HepG2 (cell line): ENCODE measurements at regions not wholly inside any gene's neighbourhood (a gene's known extent, or its start where the extent isn't known, plus 50 kb on each side); places are given as distances from the start of the nearest gene placed in this dataset.

Experiments used
- ATAC-seq: fragments of 200-7000 bp; cut with Tn5 transposase; 3 replicates; pipeline ENCODE4 v1.9.1; 2020; ENCODE audit warnings: mild to moderate bottlenecking, moderate library complexity
- BruUV-seq: library from RNA; stranded (reverse); fragments of 400-500 nt; replicated peaks from 2 replicates; lab custom pipeline; 2021; lab: Mats Ljungman, UMichigan
- CTCF ChIA-PET: fragments of 300-600 bp; formaldehyde crosslinking; extraction: SDS; loops from one replicate; lab custom pipeline; 2021; ENCODE audit warnings: low total read pairs, inconsistent platforms, low intra/inter-chr PET ratio; lab: Yijun Ruan, JAX
- POLR2A ChIA-PET: fragments of 350-600 bp; sonication (Branson Sonifier 250); formaldehyde crosslinking; loops from one replicate; lab custom pipeline; 2020; ENCODE audit warnings: antibody characterized with exemption, inconsistent platforms; lab: Yijun Ruan, JAX
- DNase-seq: peaks from one replicate; pipeline ENCODE4 v3.0.0-alpha.2; 2015; ENCODE audit warnings: low spot score
- FAIRE-seq: peaks from 3 replicates; lab custom pipeline; 2011; peaks lifted over from hg19 to GRCh38; lab: Jason Lieb, UNC
- H2AFZ ChIP-seq: one replicate; pipeline ENCODE4 v1.6.1; 2011; ENCODE audit warnings: low read length, inconsistent platforms
- H3K27ac ChIP-seq: fragments of 300-600 bp; 3 replicates; pipeline ENCODE4 v1.8.0; 2011; ENCODE audit warnings: mixed run types, mild to moderate bottlenecking, mixed read lengths, low read length, inconsistent platforms; ENCODE audit not compliant: insufficient read depth; ENCODE audit errors: extremely low read length
- H3K27me3 ChIP-seq, 2 experiments: fragments of 200-600 bp in 1 of 2; 2 replicates in 1 of 2; 3 replicates in 1 of 2; pipeline versions ENCODE4 v1.6.0 to v1.8.0; 2011; ENCODE audit warnings: low read length in 2 of 2, mild to moderate bottlenecking in 2 of 2, moderate library complexity in 2 of 2, inconsistent platforms in 1 of 2; ENCODE audit not compliant: insufficient read depth in 2 of 2, control insufficient read depth in 1 of 2
- H3K36me3 ChIP-seq, 2 experiments: fragments of 200-600 bp in 1 of 2; replicated peaks in 1 of 2; 2 replicates in 1 of 2; 3 replicates in 1 of 2; pipeline versions ENCODE4 v1.5.1 to v1.8.0; 2011; ENCODE audit warnings: low read length in 2 of 2, inconsistent platforms in 1 of 2; ENCODE audit not compliant: insufficient read depth in 2 of 2, control insufficient read depth in 1 of 2
- H3K4me1 ChIP-seq: 2 replicates; pipeline ENCODE4 v1.5.1; 2012; ENCODE audit warnings: low read length, inconsistent platforms; ENCODE audit not compliant: insufficient read depth
- H3K4me2 ChIP-seq: 2 replicates; pipeline ENCODE4 v1.6.0; 2011; ENCODE audit warnings: low read depth, low read length, inconsistent platforms
- H3K4me3 ChIP-seq, 3 experiments: fragments of 200-600 bp in 1 of 3; sonication (generic), shearing (Covaris generic) in 1 of 3; replicated peaks in 1 of 3; 2 replicates each; pipeline ENCODE4 v1.5.1; 2011 to 2016; ENCODE audit warnings: low read length in 3 of 3, inconsistent platforms in 2 of 3, low read depth in 2 of 3, mild to moderate bottlenecking in 2 of 3, control low read depth in 1 of 3, mixed read lengths in 1 of 3; ENCODE audit not compliant: insufficient read depth in 1 of 3
- H3K79me2 ChIP-seq: one replicate; pipeline ENCODE4 v1.6.1; 2011; ENCODE audit warnings: low read length, inconsistent platforms; ENCODE audit not compliant: insufficient read depth
- H3K9ac ChIP-seq: 2 replicates; pipeline ENCODE4 v1.6.0; 2011; ENCODE audit warnings: mild to moderate bottlenecking, low read depth, low read length, inconsistent platforms; ENCODE audit not compliant: insufficient read depth
- H3K9me3 ChIP-seq: 2 replicates; pipeline ENCODE4 v1.5.1; 2012; ENCODE audit warnings: mild to moderate bottlenecking, low read length
- H4K20me1 ChIP-seq: 2 replicates; pipeline ENCODE4 v1.6.0; 2011; ENCODE audit warnings: inconsistent platforms, mild to moderate bottlenecking, low read length, moderate library complexity; ENCODE audit not compliant: insufficient read depth
- FOSL2 ChIP-seq: sonication (generic); formaldehyde crosslinking; IDR thresholded peaks from 2 replicates; pipeline ENCODE4 v1.4.0; 2020; ENCODE audit warnings: missing genetic modification reagents
- KLF12 ChIP-seq: sonication (generic); formaldehyde crosslinking; IDR thresholded peaks from 2 replicates; pipeline ENCODE4 v1.4.0; 2020; ENCODE audit warnings: missing genetic modification reagents, borderline replicate concordance
- MATR3 ChIP-seq: sonication (generic); formaldehyde crosslinking; IDR thresholded peaks from 2 replicates; pipeline ENCODE4 v1.4.0; 2020; ENCODE audit warnings: missing genetic modification reagents
- MBD4 ChIP-seq: IDR thresholded peaks from 2 replicates; pipeline ENCODE4 v1.6.1; 2012; ENCODE audit warnings: low read length, inconsistent platforms, borderline replicate concordance
- NAIF1 ChIP-seq: sonication (generic); formaldehyde crosslinking; IDR thresholded peaks from 2 replicates; pipeline ENCODE4 v1.5.0; 2020; ENCODE audit warnings: mild to moderate bottlenecking, missing genetic modification reagents, borderline replicate concordance
- NFE2L1 ChIP-seq: sonication (generic); formaldehyde crosslinking; IDR thresholded peaks from 2 replicates; pipeline ENCODE4 v1.4.0; 2020; ENCODE audit warnings: missing genetic modification reagents, mild to moderate bottlenecking, borderline replicate concordance
- PPARG ChIP-seq: conservative IDR thresholded peaks from 2 replicates; pipeline ENCODE4 v1.6.1; 2016; ENCODE audit warnings: missing biosample characterization, missing genetic modification reagents
- RFX1 ChIP-seq: fragments of 450-650 bp; IDR thresholded peaks from 2 replicates; pipeline ENCODE4 v1.6.1; 2017
- RNF2 ChIP-seq: fragments of 450-650 bp; conservative IDR thresholded peaks from 2 replicates; pipeline ENCODE4 v1.6.1; 2016; ENCODE audit warnings: low read depth
- TRIM24 ChIP-seq: sonication (generic); formaldehyde crosslinking; IDR thresholded peaks from 2 replicates; pipeline ENCODE4 v1.8.0; 2022; ENCODE audit warnings: mild to moderate bottlenecking, missing genetic modification reagents
- ZBTB1 ChIP-seq: sonication (generic); formaldehyde crosslinking; IDR thresholded peaks from 2 replicates; pipeline ENCODE4 v1.4.0; 2020; ENCODE audit warnings: missing genetic modification reagents, borderline replicate concordance
- ZMYM3 ChIP-seq: sonication (generic); formaldehyde crosslinking; IDR thresholded peaks from 2 replicates; pipeline ENCODE4 v1.5.1; 2020; ENCODE audit warnings: mild to moderate bottlenecking, missing genetic modification reagents
- ZNF451 ChIP-seq: sonication (generic); formaldehyde crosslinking; IDR thresholded peaks from 2 replicates; pipeline ENCODE4 v1.5.0; 2020; ENCODE audit warnings: mild to moderate bottlenecking, missing genetic modification reagents
- ZNF549 ChIP-seq: sonication (generic); formaldehyde crosslinking; IDR thresholded peaks from 2 replicates; pipeline ENCODE4 v1.5.0; 2020; ENCODE audit warnings: missing genetic modification reagents
- ZNF616 ChIP-seq: sonication (generic); formaldehyde crosslinking; IDR thresholded peaks from 2 replicates; pipeline ENCODE4 v1.5.0; 2020; ENCODE audit warnings: low read depth, mild to moderate bottlenecking, missing genetic modification reagents
- whole genome bisulfite sequencing: methylation state at CpG from one replicate; pipeline ENCODE4 v1.1.6; 2017; ENCODE audit warnings: low lambda C conversion rate; 5-methylcytosine and 5-hydroxymethylcytosine counted together
- in situ Hi-C: cut with HindIII; loops from 2 replicates; pipeline ENCODE4 v1.10.0; 2017; ENCODE audit warnings: low pct_unique_long_range_greater_than_20kb; ENCODE audit not compliant: extremely low pct_ligation_motif_present
- intact Hi-C: fragments of 100-400 bp; cut with micrococcal nuclease; formaldehyde crosslinking; loops from one replicate; pipeline ENCODE4 v1.10.0; 2022; ENCODE audit not compliant: unreplicated experiment
- TF ChIP-seq, protein P1 (sequence below): sonication (generic); formaldehyde crosslinking; IDR thresholded peaks from 2 replicates; pipeline ENCODE4 v1.4.0; 2020; ENCODE audit warnings: mild to moderate bottlenecking, low read depth, missing genetic modification reagents
- TF ChIP-seq, protein P2 (sequence below): sonication (generic); formaldehyde crosslinking; IDR thresholded peaks from 2 replicates; pipeline ENCODE4 v1.8.0; 2022; ENCODE audit warnings: missing genetic modification reagents, low read depth, mild to moderate bottlenecking, borderline replicate concordance
- TF ChIP-seq, protein P3 (sequence below): IDR thresholded peaks from 2 replicates; pipeline ENCODE4 v1.6.1; 2016; ENCODE audit warnings: low read depth, borderline replicate concordance

DNA sequence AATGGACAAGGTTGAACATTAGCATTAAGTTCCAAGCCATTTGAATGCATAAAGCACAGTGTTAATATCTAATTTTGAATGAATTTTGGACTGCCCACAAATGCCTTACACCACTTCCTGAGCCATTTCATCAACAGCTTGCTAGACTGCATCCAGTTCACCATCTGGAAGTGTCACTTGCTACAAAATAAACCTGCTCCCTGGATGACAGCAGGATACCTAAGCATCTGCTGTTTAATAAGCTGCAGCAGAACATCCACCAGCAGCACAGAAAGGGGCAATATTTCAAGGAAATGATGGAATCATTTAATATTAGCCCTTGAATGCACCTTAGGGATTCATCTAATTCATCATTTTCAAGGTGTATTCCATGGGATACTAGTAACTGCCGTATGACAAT is 76.6 kb upstream of the PCDH9 start:
- TF ChIP-seq KLF12 (CRISPR knock-in tag) = no peak
- no peak for TF ChIP-seq NFE2L1 (CRISPR knock-in tag)
- no peak for TF ChIP-seq ZMYM3 (CRISPR knock-in tag)
- no peak for TF ChIP-seq RNF2
- TF ChIP-seq ZBTB1 (CRISPR knock-in tag) = no peak
- TF ChIP-seq RFX1 = no peak
- TF ChIP-seq PPARG (CRISPR knock-in tag) = no peak
- TF ChIP-seq ZNF616 (CRISPR knock-in tag) = no peak
- TF ChIP-seq, protein P1, sequence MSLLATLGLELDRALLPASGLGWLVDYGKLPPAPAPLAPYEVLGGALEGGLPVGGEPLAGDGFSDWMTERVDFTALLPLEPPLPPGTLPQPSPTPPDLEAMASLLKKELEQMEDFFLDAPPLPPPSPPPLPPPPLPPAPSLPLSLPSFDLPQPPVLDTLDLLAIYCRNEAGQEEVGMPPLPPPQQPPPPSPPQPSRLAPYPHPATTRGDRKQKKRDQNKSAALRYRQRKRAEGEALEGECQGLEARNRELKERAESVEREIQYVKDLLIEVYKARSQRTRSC (CRISPR knock-in tag) = no peak
- TF ChIP-seq FOSL2 (CRISPR knock-in tag) = no peak
- no peak for TF ChIP-seq NAIF1 (CRISPR knock-in tag)
- TF ChIP-seq MBD4 = no peak
- no peak for TF ChIP-seq MATR3
- TF ChIP-seq, protein P2, sequence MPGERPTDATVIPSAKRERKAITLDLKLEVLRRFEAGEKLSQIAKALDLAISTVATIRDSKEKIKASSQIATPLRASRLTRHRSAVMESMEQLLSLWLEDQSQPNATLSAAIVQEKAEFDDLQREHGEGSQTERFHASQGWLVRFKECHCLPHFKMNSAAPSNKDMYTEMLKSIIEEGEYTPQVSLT (CRISPR knock-in tag) = no peak
- TF ChIP-seq, protein P3, sequence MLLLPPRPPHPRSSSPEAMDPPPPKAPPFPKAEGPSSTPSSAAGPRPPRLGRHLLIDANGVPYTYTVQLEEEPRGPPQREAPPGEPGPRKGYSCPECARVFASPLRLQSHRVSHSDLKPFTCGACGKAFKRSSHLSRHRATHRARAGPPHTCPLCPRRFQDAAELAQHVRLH (CRISPR knock-in tag) = no peak
- no peak for TF ChIP-seq ZNF451 (CRISPR knock-in tag)
- TF ChIP-seq ZNF549 (CRISPR knock-in tag) = no peak
- TF ChIP-seq TRIM24 (CRISPR knock-in tag) = no peak
- peak overlapping the region; percentile 27 for H2AFZ ChIP-seq
- H3K4me1 ChIP-seq = no peaks in the 10 kb centered on the region
- no peaks in the 10 kb centered on the region for H3K36me3 ChIP-seq
- H3K9ac ChIP-seq = no peak overlapping the region
- H3K27ac ChIP-seq = no peak overlapping the region
- H3K4me3 ChIP-seq = no peak overlapping the region
- no peaks in the 10 kb centered on the region for H3K9me3 ChIP-seq
- FAIRE-seq (no peak), DNase-seq (no peak), ATAC-seq (no peak)
- no peaks in the 10 kb centered on the region for H4K20me1 ChIP-seq
- H3K4me2 ChIP-seq = no peak overlapping the region
- H3K79me2 ChIP-seq = no peaks in the 10 kb centered on the region
- POLR2A ChIA-PET = no interaction called here
- WGBS = 0% methylated on average over 1 of the region's 1 CpG
- intact Hi-C loops (no loop called here), in situ Hi-C loops (no loop called here)
- no peaks in the 10 kb centered on the region for H3K27me3 ChIP-seq
- no TSS peak for BruUV-seq
- CTCF ChIA-PET = no interaction called here
